Tongue (tissue), 1 donor: ENCODE measurements at regions not wholly inside any gene's neighbourhood (a gene's known extent, or its start where the extent isn't known, plus 50 kb on each side); places are given as distances from the start of the nearest gene placed in this dataset.

ENCODE experiments used
- DNase-seq: peaks from one replicate; pipeline ENCODE4 v3.0.0-alpha.2; 2015

DNA sequence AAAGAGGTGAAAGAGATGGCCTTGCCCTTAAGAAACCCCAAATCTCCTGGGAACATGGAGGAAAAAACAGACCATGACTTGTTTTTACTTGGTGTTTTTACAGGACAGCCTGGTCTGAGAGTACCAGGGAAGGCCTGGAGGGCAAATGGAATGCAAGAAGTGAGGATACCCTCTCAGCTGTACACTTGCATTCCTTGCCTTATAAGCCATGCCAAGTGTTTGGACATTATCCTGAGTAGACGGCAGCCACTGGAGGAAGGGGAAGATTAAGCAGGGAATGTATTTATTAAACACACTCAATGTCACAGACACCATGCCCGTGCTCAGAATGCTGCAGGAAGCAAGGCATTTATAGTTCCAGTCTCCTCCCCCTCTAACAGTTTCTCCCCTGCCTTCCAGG is 581.4 kb downstream of the CDK5RAP2 start:
- peak; percentile 35 for DNase-seq

GRCh38 chr9:119991797-119992196 is 588.2 kb downstream of the CDK5RAP2 start:
- no peak for DNase-seq

DNA sequence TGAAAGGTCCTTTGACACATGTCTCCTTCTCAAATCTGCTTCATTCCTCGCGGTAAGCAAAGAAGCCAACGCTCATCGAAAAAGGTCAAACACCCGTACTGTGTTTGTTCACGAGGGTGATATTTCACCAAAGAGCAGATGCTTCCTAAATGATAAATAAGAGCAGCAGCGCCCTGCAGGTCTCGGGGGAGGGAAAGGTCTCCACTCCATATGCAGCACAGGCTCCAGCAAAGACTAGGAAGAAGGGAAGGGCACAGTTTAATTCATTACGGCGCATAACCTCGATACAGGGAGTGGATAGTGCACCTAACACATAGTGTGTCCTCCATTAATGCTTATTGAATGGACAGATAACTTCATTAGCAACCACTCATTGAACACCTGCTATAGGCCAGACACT is 593.3 kb downstream of the CDK5RAP2 start:
- no peak for DNase-seq

DNA sequence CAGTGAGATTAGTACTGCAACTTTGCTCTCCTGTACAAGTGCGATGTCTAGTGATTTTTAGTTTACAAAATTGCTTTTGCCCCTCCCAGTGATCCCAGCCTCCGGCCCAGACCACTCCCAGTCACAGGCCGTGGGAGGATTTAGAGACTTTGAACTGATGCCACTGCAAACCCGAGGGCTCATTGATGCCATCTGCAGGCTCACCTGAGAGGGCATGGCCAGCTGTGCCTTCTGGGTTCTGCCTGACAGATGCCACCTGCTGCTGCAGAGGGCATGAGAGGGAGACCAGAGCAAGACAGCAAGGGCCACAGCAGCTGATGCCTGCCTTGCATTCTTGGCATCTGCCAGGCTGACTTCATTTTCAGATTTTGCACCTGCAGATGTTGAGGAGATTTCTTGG is 593.8 kb downstream of the CDK5RAP2 start:
- DNase-seq = no peak

GRCh38 chr9:119974026-119974425 is 604.8 kb upstream of the BRINP1 start:
- DNase-seq = no peak

- peak; percentile 84 for DNase-seq
These were observed 599.8 kb upstream of the BRINP1 start for GRCh38 chr9:119968836-119969707.

DNA sequence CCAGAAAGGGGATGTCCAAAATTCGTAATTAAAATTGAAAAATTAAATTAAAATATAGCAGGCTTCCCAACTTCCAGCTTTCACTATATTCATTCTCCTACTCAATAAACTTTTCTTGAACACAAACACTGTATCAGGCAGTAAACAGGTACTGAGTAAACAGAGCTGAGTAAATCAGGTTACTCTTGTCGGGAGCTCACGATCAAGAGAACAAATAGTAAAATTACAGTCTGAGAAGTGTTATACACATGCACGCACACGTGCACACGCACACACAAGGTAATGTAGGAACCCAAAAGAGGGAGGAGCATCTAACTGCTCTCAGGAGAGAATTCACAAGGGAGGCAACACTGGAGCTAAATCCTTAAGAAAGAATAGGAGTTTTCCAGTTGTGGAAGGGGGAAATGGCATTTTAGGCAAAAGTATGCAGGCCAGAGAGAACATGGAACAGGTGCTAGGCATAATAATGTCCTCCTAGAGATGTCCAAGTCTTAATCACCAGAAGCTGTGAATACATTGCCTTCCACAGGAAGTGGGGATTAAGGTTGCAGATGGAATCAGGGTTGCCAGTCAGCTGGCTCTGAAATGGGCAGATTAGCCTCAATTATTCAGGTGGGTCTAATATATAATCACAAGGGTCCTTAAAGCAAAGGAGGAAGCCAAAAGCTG is 598.8 kb upstream of the BRINP1 start:
- DNase-seq = no peak

GRCh38 chr9:119963798-119964372 is 594.6 kb upstream of the BRINP1 start:
- DNase-seq = peak; percentile 58

- DNase-seq = no peak
These were observed 594.1 kb upstream of the BRINP1 start for GRCh38 chr9:119963258-119963797.

DNA sequence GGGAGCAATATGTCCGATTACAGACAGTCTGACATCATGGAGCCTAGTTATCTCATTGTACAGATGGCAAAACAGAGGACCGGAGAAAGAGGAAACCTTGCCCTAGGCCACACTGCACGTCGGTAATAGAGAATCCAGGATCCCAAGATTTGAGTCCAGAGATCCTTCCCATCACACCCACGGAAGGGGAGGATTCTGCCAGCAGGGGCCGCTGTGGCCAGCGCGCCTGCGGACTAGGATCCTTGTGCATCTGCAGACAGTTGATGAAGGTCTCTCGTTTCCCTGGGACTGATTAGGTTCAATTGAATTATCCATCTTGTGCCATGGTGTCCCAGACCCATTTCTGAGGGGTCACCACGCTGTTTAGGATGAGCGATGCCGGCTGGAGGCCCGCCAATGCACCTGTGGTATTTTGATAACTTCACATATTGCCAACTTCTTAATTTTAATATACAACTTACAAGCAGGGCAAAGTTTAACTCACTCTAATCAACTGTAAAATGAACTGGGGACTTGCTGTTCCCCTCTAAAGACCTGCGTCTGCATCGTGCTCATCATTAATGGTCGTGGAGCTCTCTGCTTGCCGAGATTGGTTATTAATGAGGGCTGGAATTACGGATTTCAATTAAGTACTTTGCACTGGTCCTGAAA is 592.7 kb upstream of the BRINP1 start:
- DNase-seq = peak; percentile 36

DNA sequence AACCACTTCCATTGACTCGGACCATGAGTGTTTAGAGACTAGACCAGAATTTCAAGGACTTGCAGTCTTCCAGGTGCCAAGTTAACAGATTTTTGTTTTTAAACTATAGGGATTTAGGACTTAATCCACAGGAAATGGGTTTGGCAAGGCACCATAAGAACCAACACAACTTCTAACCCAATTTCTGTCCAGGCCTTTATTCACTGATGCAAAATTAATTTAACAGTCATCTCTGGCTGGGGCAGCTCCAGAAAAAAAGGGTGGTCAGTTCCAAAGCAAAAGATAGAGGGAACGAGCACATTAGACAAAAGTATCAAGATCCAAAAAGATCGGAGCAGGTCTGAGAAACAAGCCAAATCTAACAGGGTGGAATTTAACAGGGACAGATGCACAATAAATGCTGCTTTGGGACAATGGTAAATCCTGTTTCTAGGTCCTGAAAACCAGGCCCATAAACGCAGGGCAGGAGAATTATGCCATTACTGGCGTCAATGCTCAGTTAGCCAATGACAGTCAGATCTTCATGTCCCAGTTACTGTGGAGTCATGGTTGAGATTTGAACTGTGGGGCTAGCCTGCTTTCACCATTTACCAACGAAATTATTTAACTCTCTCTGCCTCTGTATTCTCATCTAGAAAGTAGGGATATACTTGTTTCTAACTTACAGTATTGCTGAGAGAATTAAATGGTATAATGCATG is 590.8 kb upstream of the BRINP1 start:
- no peak for DNase-seq

- no peak for DNase-seq
These were observed 586.9 kb upstream of the BRINP1 start for GRCh38 chr9:119956111-119956510.

- no peak for DNase-seq
These were observed 586.0 kb upstream of the BRINP1 start for GRCh38 chr9:119955276-119955675.

GRCh38 chr9:119951591-119951990 is 582.4 kb upstream of the BRINP1 start:
- no peak for DNase-seq

- DNase-seq = no peak
These were observed 581.9 kb upstream of the BRINP1 start for GRCh38 chr9:119951090-119951489.

- no peak for DNase-seq
These were observed 576.5 kb upstream of the BRINP1 start for GRCh38 chr9:119945686-119946085.

DNA sequence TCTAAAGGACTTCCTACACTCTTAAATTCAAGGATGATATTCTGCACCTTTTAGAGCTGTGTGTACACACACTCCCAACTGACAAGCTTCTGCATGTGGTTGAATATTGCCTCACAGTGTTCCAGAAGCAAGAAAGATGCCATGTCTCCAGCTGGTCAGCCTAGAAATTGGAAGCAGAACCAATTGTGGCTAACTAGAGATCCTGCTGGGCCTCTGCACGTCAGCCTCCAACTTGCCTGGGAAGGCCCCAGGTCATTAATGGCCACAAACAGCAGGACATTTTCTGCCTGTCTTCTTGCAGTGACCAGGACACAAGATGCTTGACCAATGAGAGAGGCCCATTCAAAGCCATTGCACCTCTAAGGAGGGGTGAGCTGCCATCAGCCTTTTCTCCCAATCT is 571.9 kb upstream of the BRINP1 start:
- no peak for DNase-seq

- peak; percentile 28 for DNase-seq
These were observed 569.6 kb upstream of the BRINP1 start for GRCh38 chr9:119938871-119939270.

DNA sequence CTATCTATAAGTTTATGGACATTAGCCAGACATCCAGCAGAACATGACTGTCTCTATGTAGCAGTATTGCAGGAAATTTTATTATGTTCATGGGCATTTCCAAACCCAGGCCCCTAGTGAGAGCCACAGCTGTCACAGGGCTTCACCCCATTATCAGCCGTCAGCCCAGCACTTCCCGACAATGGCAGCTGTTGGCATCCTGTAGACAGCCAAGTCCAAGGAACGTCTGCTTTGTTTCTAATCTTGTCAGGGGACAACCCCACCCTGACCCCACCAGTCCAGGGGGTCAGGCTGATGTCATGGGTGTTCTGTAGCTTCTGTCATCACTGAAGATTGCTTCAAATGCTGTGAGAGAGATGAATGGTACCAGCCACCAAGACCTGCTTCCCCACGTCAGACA is 565.3 kb upstream of the BRINP1 start:
- peak; percentile 71 for DNase-seq

DNA sequence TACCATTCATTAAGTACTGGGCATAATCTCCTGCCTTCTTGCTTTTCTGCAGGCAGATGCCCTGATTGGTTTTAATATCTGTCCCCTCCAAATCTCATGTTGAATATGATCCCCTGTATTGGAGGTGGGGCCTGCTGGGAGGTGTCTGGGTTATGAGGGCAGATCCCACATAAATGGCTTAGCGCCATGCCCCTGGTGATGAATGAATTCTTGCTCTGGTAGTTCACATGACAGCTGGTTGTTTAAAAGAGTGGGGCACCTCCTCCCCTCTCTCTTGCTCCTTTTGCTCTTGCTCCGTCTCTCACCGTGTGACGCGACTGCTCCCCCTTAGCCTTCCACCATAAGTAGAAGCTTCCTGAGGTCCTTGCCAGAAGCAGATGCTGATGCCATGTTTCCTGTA is 564.0 kb upstream of the BRINP1 start:
- no peak for DNase-seq

GRCh38 chr9:119924736-119925135 is 555.5 kb upstream of the BRINP1 start:
- DNase-seq = no peak

DNA sequence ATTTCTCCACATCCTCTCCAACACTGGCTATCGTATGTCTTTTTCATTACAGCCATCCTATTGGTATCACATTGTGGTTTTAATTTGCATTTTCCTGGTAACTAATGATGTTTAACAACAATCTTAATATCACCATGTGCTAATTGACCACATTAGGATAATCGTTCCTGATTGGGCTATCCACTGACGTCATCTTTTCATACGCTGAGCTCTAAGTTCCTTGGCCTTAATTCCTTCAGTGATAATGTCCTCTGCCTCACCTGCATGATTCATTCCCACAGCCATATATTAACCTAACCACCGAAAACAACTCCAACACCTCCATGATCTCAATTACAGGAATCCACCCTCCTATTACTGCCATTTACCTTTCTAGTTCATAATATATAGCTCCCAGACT is 547.9 kb upstream of the BRINP1 start:
- no peak for DNase-seq
